Osteocyte (in vitro differentiated cells): ENCODE measurements at regions not wholly inside any gene's neighbourhood (a gene's known extent, or its start where the extent isn't known, plus 50 kb on each side); places are given as distances from the start of the nearest gene placed in this dataset.

Experiments
- DNase-seq: peaks from one replicate; pipeline ENCODE4 v3.0.0; 2021; ENCODE audit warnings: mixed read lengths; ENCODE audit not compliant: unreplicated experiment; ENCODE audit errors: extremely low spot score
- H3K27ac Mint-ChIP-seq: one replicate; pipeline ENCODE4 v1.8.0; 2021; ENCODE audit warnings: mild to moderate bottlenecking, mixed read lengths; ENCODE audit not compliant: unreplicated experiment
- H3K27me3 Mint-ChIP-seq: one replicate; pipeline ENCODE4 v1.8.0; 2021; ENCODE audit warnings: mixed read lengths; ENCODE audit not compliant: unreplicated experiment
- H3K36me3 Mint-ChIP-seq: one replicate; pipeline ENCODE4 v1.8.0; 2021; ENCODE audit warnings: mixed read lengths; ENCODE audit not compliant: unreplicated experiment
- H3K4me1 Mint-ChIP-seq: one replicate; pipeline ENCODE4 v1.8.0; 2021; ENCODE audit warnings: mixed read lengths; ENCODE audit not compliant: unreplicated experiment
- H3K4me3 Mint-ChIP-seq: one replicate; pipeline ENCODE4 v1.8.0; 2021; ENCODE audit warnings: mild to moderate bottlenecking, moderate library complexity, mixed read lengths; ENCODE audit not compliant: unreplicated experiment
- H3K9me3 Mint-ChIP-seq: one replicate; pipeline ENCODE4 v1.8.0; 2021; ENCODE audit warnings: mixed read lengths; ENCODE audit not compliant: unreplicated experiment
- TF ChIP-seq, protein P1 (sequence below): fragments of 200-600 bp; sonication (generic); IDR thresholded peaks from 2 replicates; pipeline ENCODE4 v1.5.0; 2021; ENCODE audit warnings: antibody characterized with exemption, mild to moderate bottlenecking, moderate library complexity

DNA sequence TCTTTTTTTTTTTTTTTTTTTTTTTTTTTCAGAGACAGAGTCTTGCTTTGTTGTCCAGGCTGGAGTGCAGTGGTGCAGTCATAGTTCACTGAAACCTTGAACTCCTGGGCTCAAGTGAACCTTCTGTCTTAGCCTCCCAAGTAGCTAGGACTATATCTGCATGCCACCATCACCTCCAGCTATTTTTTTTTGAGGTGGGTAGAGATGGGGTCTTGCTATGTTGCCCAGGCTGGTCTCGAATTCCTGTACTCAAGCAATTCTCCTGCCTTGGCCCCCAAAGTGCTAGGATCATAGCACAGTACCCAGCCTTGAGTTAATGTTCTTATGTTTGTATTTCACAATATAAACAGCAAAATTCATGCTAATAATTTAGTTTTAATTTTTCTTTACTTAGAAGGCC lies 62.9 kb upstream of the IGFBP2 start:
- Mint-ChIP-seq H3K4me1 (peaks cover 52% of the 10 kb centered on the region), H3K36me3 (peaks cover 5% of the 10 kb centered on the region), H3K27ac (no peak overlapping the region)

DNA sequence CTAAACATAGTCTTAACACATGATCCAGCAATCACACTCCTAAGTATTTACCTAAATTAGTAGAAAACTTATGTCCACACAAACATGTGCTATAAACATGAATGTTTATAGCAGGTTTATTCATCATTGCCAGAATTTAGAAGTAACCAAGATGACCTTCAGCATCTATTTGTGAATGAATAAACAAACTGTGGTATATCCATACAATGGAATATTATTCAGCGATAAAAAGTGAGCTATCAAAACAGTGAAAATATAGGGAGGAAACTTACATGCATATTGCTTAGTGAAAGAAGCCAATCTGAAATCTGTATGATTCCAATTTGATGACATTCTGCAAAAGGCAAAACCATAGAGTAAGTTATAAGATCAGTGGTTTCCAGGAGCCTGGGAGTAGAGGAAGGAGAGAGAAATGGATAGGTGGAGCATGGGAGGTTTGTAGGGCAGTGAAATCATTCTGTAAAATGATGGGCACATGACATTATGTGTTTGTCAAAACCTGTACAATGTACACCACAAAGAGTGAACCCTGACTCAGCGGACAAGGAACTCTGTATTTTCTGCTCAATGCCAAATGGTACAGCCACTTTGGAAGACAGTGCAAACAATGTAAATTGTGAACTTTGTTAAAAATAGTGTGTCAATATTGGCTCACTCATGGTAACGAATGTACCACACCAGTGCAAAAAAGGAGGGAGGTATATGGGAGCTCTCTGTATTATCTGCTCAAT lies 61.9 kb upstream of the IGFBP2 start:
- no peak for DNase-seq
- H3K9me3 Mint-ChIP-seq, result peaks cover 7% of the 10 kb centered on the region
- TF ChIP-seq, protein P1, sequence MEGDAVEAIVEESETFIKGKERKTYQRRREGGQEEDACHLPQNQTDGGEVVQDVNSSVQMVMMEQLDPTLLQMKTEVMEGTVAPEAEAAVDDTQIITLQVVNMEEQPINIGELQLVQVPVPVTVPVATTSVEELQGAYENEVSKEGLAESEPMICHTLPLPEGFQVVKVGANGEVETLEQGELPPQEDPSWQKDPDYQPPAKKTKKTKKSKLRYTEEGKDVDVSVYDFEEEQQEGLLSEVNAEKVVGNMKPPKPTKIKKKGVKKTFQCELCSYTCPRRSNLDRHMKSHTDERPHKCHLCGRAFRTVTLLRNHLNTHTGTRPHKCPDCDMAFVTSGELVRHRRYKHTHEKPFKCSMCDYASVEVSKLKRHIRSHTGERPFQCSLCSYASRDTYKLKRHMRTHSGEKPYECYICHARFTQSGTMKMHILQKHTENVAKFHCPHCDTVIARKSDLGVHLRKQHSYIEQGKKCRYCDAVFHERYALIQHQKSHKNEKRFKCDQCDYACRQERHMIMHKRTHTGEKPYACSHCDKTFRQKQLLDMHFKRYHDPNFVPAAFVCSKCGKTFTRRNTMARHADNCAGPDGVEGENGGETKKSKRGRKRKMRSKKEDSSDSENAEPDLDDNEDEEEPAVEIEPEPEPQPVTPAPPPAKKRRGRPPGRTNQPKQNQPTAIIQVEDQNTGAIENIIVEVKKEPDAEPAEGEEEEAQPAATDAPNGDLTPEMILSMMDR, result no peak
- H3K4me1 Mint-ChIP-seq, result peaks cover 42% of the 10 kb centered on the region
- H3K27me3 Mint-ChIP-seq, result no peaks in the 10 kb centered on the region
- H3K4me3 Mint-ChIP-seq, result no peak overlapping the region
- peaks cover 4% of the 10 kb centered on the region for H3K36me3 Mint-ChIP-seq
- H3K27ac Mint-ChIP-seq, result no peak overlapping the region

More for the DNA sequence above, 62.9 kb upstream of the IGFBP2 start:
- Mint-ChIP-seq H3K9me3 (peaks cover 7% of the 10 kb centered on the region), H3K4me3 (no peak overlapping the region), H3K27me3 (no peaks in the 10 kb centered on the region)
- TF ChIP-seq, protein P1, result no peak
- no peak for DNase-seq

DNA sequence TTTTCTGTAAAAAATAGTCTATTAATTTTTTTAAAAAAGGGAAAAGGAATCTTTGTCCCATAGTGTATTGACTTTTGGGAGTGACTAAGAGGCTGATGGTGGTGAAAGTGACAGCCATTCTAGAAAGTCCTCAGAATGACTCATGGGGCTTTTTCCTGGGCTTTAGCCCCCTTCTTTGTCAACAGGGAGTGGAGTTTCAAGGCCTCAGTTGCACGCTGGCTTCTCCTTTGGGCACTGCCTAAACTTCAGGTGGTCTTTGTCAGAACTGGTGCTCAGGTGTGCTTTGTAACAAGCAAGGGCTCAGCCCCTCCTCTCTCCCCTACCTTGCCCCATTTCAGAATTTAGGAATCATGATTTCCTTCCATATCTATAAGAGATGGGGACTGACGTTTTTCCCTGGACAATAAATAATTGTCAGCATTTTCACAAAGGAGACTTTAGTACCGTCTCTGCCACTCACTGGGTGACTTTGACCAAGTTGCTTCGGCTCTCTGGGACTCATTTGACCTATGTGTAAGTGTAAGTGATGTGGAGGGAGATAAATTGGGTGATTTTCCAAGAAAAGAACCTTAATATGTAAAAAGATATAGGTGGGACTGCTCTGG lies 61.2 kb upstream of the IGFBP2 start:
- H3K27ac Mint-ChIP-seq, result peak overlapping the region; percentile 83

DNA sequence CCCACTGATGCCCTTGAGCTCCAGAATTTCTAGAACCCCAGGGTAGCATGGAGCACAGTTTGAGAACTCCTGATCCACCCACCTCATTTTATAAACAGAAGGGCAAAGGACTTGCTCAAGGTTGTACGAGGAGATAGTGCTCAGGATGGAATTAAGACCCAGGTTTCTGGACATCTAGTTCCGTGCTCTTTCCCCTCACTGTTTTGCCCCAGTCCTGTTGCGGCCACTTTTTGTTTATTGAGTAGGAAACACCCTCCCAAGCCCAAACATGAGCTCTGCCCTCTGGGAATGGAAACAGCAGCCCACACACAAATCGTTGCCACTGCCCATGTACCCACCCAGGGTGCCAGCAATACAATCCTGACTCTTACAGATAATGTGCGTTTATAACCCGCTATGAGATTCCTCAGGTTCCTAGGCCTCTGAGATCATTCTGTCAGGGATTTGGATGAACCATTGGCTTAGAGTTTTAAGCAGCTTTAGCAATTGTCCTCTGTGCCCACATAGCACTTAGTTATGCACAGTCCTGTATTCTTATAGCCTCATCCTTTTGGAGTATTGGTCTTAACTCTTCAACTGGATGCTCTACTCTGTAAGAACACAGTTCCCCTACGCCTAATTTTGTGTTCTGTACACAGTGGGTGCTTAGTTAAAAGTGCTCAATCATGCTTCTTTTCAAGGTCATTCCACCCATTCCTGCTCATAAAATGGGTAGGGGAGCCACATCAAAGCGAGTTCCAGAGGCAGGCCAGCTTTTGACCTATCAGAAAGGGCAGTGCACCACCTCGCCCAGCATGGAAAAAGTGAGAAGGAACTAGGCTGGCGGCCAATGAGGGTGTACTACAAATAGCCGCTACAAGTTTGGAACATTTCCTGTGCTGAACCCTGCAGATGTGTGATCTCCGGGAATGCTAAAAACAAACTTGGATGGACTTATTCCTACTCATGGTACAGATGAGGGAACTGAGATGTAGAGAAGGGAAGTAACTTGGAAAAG lies 60.3 kb upstream of the IGFBP2 start:
- no peaks in the 10 kb centered on the region for H3K27me3 Mint-ChIP-seq
- H3K4me3 Mint-ChIP-seq, result no peak overlapping the region
- no peak for DNase-seq
- H3K9me3 Mint-ChIP-seq, result peaks cover 3% of the 10 kb centered on the region
- H3K4me1 Mint-ChIP-seq, result peaks cover 46% of the 10 kb centered on the region
- TF ChIP-seq, protein P1, result no peak
- no peaks in the 10 kb centered on the region for H3K36me3 Mint-ChIP-seq
- H3K27ac Mint-ChIP-seq, result peak overlapping the region; percentile 83

More for the DNA sequence above, 61.2 kb upstream of the IGFBP2 start:
- no peak overlapping the region for H3K4me3 Mint-ChIP-seq
- peaks cover 40% of the 10 kb centered on the region for H3K4me1 Mint-ChIP-seq
- H3K27me3 Mint-ChIP-seq, result no peaks in the 10 kb centered on the region
- DNase-seq, result no peak
- TF ChIP-seq, protein P1, result no peak
- H3K9me3 Mint-ChIP-seq, result peaks cover 6% of the 10 kb centered on the region
- H3K36me3 Mint-ChIP-seq, result no peaks in the 10 kb centered on the region
